Astrocyte of the spinal cord (primary cell): ENCODE measurements at regions not wholly inside any gene's neighbourhood (a gene's known extent, or its start where the extent isn't known, plus 50 kb on each side); places are given as distances from the start of the nearest gene placed in this dataset.

Experiments
- DNase-seq: peaks from one replicate; pipeline ENCODE4 v3.0.0; 2011; ENCODE audit warnings: low read depth, low spot score
- H3K4me3 ChIP-seq: 2 replicates; pipeline ENCODE4 v1.5.1; 2011; ENCODE audit warnings: low read depth, mild to moderate bottlenecking, low read length, moderate library complexity
- CTCF ChIP-seq: IDR thresholded peaks from 2 replicates; pipeline ENCODE4 v1.5.1; 2012; ENCODE audit warnings: low read depth, mild to moderate bottlenecking, low read length, inconsistent platforms
- in situ Hi-C: cut with HindIII; loops from 2 replicates; pipeline ENCODE4 v1.10.0; 2017; ENCODE audit warnings: low sequenced_read_pairs

GRCh38 chr2:165007161-165007744 is 51.9 kb upstream of the SLC38A11 start:
- DNase-seq = no peak
- no peak for TF ChIP-seq CTCF
- no peak overlapping the region for H3K4me3 ChIP-seq
- in situ Hi-C loops = no loop called here
